GM23338 (cell line): ENCODE measurements at regions not wholly inside any gene's neighbourhood (a gene's known extent, or its start where the extent isn't known, plus 50 kb on each side); places are given as distances from the start of the nearest gene placed in this dataset.

Source experiments
- ATAC-seq: fragments of 200-7000 bp; cut with Tn5 transposase; 3 replicates; pipeline ENCODE4 v1.9.1; 2020
- DNase-seq: peaks from one replicate; pipeline ENCODE4 v3.0.0-alpha.2; 2015; ENCODE audit warnings: low spot score
- H2AFZ ChIP-seq: fragments of 200-600 bp; sonication (generic); 2 replicates; pipeline ENCODE4 v1.8.0; 2016; ENCODE audit warnings: antibody characterized with exemption, mild to moderate bottlenecking, moderate library complexity
- H3F3A ChIP-seq: fragments of 200-600 bp; sonication (generic); replicated peaks from 2 replicates; pipeline ENCODE4 v1.8.0; 2017; ENCODE audit warnings: antibody characterized with exemption, mixed run types, low read depth
- H3K27ac ChIP-seq: fragments of 200-600 bp; sonication (generic); 2 replicates; pipeline ENCODE4 v1.6.1; 2016; ENCODE audit warnings: low read depth
- H3K27me3 ChIP-seq: fragments of 200-600 bp; sonication (generic); 2 replicates; pipeline ENCODE4 v1.8.0; 2016; ENCODE audit warnings: mild to moderate bottlenecking, mixed run types, moderate library complexity; ENCODE audit not compliant: insufficient read depth
- H3K36me3 ChIP-seq: fragments of 200-600 bp; sonication (generic); 2 replicates; pipeline ENCODE4 v1.8.0; 2016; ENCODE audit warnings: mild to moderate bottlenecking; ENCODE audit not compliant: insufficient read depth
- H3K4me1 ChIP-seq: fragments of 200-600 bp; sonication (generic); 2 replicates; pipeline ENCODE4 v1.8.0; 2016; ENCODE audit warnings: mild to moderate bottlenecking, moderate library complexity; ENCODE audit not compliant: insufficient read depth
- H3K4me2 ChIP-seq: fragments of 200-600 bp; sonication (generic); 2 replicates; pipeline ENCODE4 v1.7.1; 2017; ENCODE audit warnings: mixed run types
- H3K4me3 ChIP-seq: fragments of 200-600 bp; sonication (generic); 2 replicates; pipeline ENCODE4 v1.6.1; 2016; ENCODE audit warnings: mixed run types
- H3K79me2 ChIP-seq: fragments of 200-600 bp; sonication (generic); replicated peaks from 2 replicates; pipeline ENCODE4 v1.8.0; 2017; ENCODE audit warnings: mild to moderate bottlenecking; ENCODE audit not compliant: insufficient read depth
- H3K9me2 ChIP-seq: fragments of 200-600 bp; sonication (generic); 2 replicates; pipeline ENCODE4 v1.8.0; 2017; ENCODE audit not compliant: insufficient read depth
- H4K20me1 ChIP-seq: fragments of 200-600 bp; sonication (generic); replicated peaks from 2 replicates; pipeline ENCODE4 v1.8.0; 2017; ENCODE audit warnings: mild to moderate bottlenecking; ENCODE audit not compliant: insufficient read depth
- H3K27ac Mint-ChIP-seq: 2 replicates; pipeline ENCODE4 v1.8.0; 2020; ENCODE audit warnings: inconsistent platforms, mild to moderate bottlenecking, moderate library complexity, mixed read lengths
- H3K27me3 Mint-ChIP-seq: 3 replicates; pipeline ENCODE4 v1.8.0; 2022; ENCODE audit warnings: low read depth, mild to moderate bottlenecking, moderate library complexity, mixed read lengths, inconsistent platforms; ENCODE audit not compliant: insufficient read depth, poor library complexity
- H3K36me3 Mint-ChIP-seq: 3 replicates; pipeline ENCODE4 v1.8.0; 2021; ENCODE audit warnings: low read depth, mild to moderate bottlenecking, inconsistent platforms, moderate library complexity, mixed read lengths
- H3K4me1 Mint-ChIP-seq: 3 replicates; pipeline ENCODE4 v1.8.0; 2020; ENCODE audit warnings: mild to moderate bottlenecking, inconsistent platforms, mixed read lengths
- H3K4me3 Mint-ChIP-seq: 3 replicates; pipeline ENCODE4 v1.8.0; 2021; ENCODE audit warnings: moderate library complexity, mild to moderate bottlenecking, inconsistent platforms, mixed read lengths
- H3K9me3 Mint-ChIP-seq: 3 replicates; pipeline ENCODE4 v1.8.0; 2020; ENCODE audit warnings: moderate library complexity, mild to moderate bottlenecking, inconsistent platforms, mixed read lengths
- CTCF ChIP-seq, 2 experiments: fragments of 200-600 bp in 1 of 2; sonication (generic) in 1 of 2; conservative IDR thresholded peaks; 2 replicates each; pipeline versions ENCODE4 v1.5.1 to v1.6.1; 2016 to 2017; ENCODE audit warnings: antibody characterized with exemption in 2 of 2, low read depth in 2 of 2, mild to moderate bottlenecking in 2 of 2, moderate library complexity in 1 of 2
- EZH2phosphoT487 ChIP-seq: fragments of 200-600 bp; sonication (generic); IDR thresholded peaks from one replicate; pipeline ENCODE4 v1.8.1; 2018; ENCODE audit warnings: antibody characterized with exemption; ENCODE audit not compliant: unreplicated experiment
- JUNB ChIP-seq: IDR thresholded peaks from one replicate; pipeline ENCODE4 v1.6.1; 2016; ENCODE audit warnings: antibody characterized with exemption; ENCODE audit not compliant: unreplicated experiment
- NANOG ChIP-seq: IDR thresholded peaks from 2 replicates; pipeline ENCODE4 v1.6.1; 2016; ENCODE audit warnings: antibody characterized with exemption, borderline replicate concordance
- ZNF114 ChIP-seq: fragments of 250-450 bp; sonication (Bioruptor Pico); IDR thresholded peaks from 2 replicates; pipeline ENCODE4 v1.5.0; 2020; ENCODE audit warnings: mild to moderate bottlenecking, moderate library complexity
- ZNF331 ChIP-seq: fragments of 250-450 bp; sonication (Bioruptor Pico); IDR thresholded peaks from 2 replicates; pipeline ENCODE4 v1.5.0; 2020; ENCODE audit warnings: low read depth, mild to moderate bottlenecking, moderate library complexity
- ZNF462 ChIP-seq: fragments of 250-450 bp; sonication (Bioruptor Pico); IDR thresholded peaks from 2 replicates; pipeline ENCODE4 v1.5.0; 2020; ENCODE audit warnings: mild to moderate bottlenecking, moderate library complexity

- TF ChIP-seq ZNF462 (CRISPR knock-in tag): no peak
- no peak for TF ChIP-seq JUNB
These were observed 293.6 kb upstream of the ZNF32 start (continued) for GRCh38 chr10:43942096-43942850.

GRCh38 chr10:43940898-43941837, 292.5 kb upstream of the ZNF32 start:
- H3K27ac Mint-ChIP-seq: no peak overlapping the region
- no peak for DNase-seq
- no peak for TF ChIP-seq EZH2phosphoT487
- TF ChIP-seq ZNF331 (CRISPR knock-in tag): no peak
- TF ChIP-seq NANOG: no peak
- no peak for TF ChIP-seq CTCF (conservative IDR thresholded peaks at IDR 0.05; ENCODE audit: low read depth in 2 of 2)
- no peak for TF ChIP-seq ZNF114 (CRISPR knock-in tag)

More at GRCh38 chr10:43940898-43941837, 292.5 kb upstream of the ZNF32 start:
- H2AFZ ChIP-seq: no peak overlapping the region
- no peaks in the 10 kb centered on the region for H4K20me1 ChIP-seq
- H3K36me3 ChIP-seq: no peaks in the 10 kb centered on the region
- H3K4me2 ChIP-seq: no peak overlapping the region
- no peaks in the 10 kb centered on the region for H3K9me2 ChIP-seq
- peaks cover 11% of the 10 kb centered on the region; the same call in 2 of the 3 replicates for H3K9me3 Mint-ChIP-seq
- H3K4me1 Mint-ChIP-seq: peaks cover 7% of the 10 kb centered on the region
- no peaks in the 10 kb centered on the region for H3K4me1 ChIP-seq
- H3K4me3 Mint-ChIP-seq: no peak overlapping the region
- no peaks in the 10 kb centered on the region for H3K79me2 ChIP-seq
- no peaks in the 10 kb centered on the region for H3F3A ChIP-seq
- H3K4me3 ChIP-seq: no peak overlapping the region
- no peak for ATAC-seq
- no peaks in the 10 kb centered on the region for H3K27me3 ChIP-seq
- peaks cover 4% of the 10 kb centered on the region for H3K27me3 Mint-ChIP-seq
- H3K36me3 Mint-ChIP-seq: no peaks in the 10 kb centered on the region; the same call in 2 of the 3 replicates
- no peak overlapping the region for H3K27ac ChIP-seq
